Kidney (tissue), 13 donors: ENCODE measurements at regions not wholly inside any gene's neighbourhood (a gene's known extent, or its start where the extent isn't known, plus 50 kb on each side); places are given as distances from the start of the nearest gene placed in this dataset.

Experiments
- DNase-seq, 5 donors: peaks; one replicate each; pipeline ENCODE4 v3.0.0-alpha.2; 2013 to 2020
- FAIRE-seq: peaks from 2 replicates; lab custom pipeline; 2012; peaks lifted over from hg19 to GRCh38; lab: Jason Lieb, UNC
- H3K27ac ChIP-seq, 2 donors: one replicate each; pipeline ENCODE4 v1.7.0; 2013; ENCODE audit warnings: low read depth in 2 of 2, low read length in 2 of 2, inconsistent platforms in 1 of 2
- H3K27me3 ChIP-seq: one replicate; pipeline ENCODE4 v1.7.1; 2013; ENCODE audit warnings: low read length, inconsistent platforms; ENCODE audit not compliant: control insufficient read depth, insufficient read depth
- H3K36me3 ChIP-seq, 3 donors: one replicate each; pipeline versions ENCODE4 v1.7.0 to v1.7.1; 2013; ENCODE audit warnings: low read length in 3 of 3, control low read depth in 1 of 3, inconsistent platforms in 1 of 3; ENCODE audit not compliant: insufficient read depth in 3 of 3, control insufficient read depth in 2 of 3
- H3K4me1 ChIP-seq, 3 donors: one replicate each; pipeline versions ENCODE4 v1.7.0 to v1.7.1; 2013; ENCODE audit warnings: low read length in 3 of 3, inconsistent platforms in 1 of 3, low read depth in 1 of 3; ENCODE audit not compliant: control insufficient read depth in 2 of 3, insufficient read depth in 2 of 3
- H3K4me3 ChIP-seq, 3 donors: one replicate each; pipeline versions ENCODE4 v1.7.0 to v1.8.1; 2013; ENCODE audit warnings: low read length in 3 of 3, control low read depth in 1 of 3, inconsistent platforms in 1 of 3
- H3K9ac ChIP-seq, 3 donors: one replicate each; pipeline versions ENCODE4 v1.7.0 to v1.7.1; 2013; ENCODE audit warnings: low read length in 3 of 3, control low read depth in 1 of 3, inconsistent platforms in 1 of 3
- H3K9me3 ChIP-seq, 3 donors: one replicate each; pipeline versions ENCODE4 v1.7.0 to v1.7.1; 2013; ENCODE audit warnings: low read length in 3 of 3, control low read depth in 1 of 3, inconsistent platforms in 1 of 3; ENCODE audit not compliant: control insufficient read depth in 2 of 3, insufficient read depth in 1 of 3
- CTCF ChIP-seq: IDR thresholded peaks from 3 replicates; pipeline ENCODE4 v1.5.1; 2012; ENCODE audit warnings: mild to moderate bottlenecking, moderate library complexity, borderline replicate concordance; ENCODE audit not compliant: insufficient read depth; ENCODE audit errors: extremely low read depth
- intact Hi-C: fragments of 100-400 bp; cut with DNase I; formaldehyde crosslinking; loops from one replicate; pipeline ENCODE4 v1.11.1; 2022
- donor health status: control.
- donor health status: control.
- donor health status: control.
- donor health status: control.
- donor health status: control.
- donor health status: DM: yes; HTN: yes; CAD: no.
- donor health status: Normal renal cell carcinoma (clear cell type).

GRCh38 chr12:91274916-91275315, 92.3 kb upstream of the DCN start:
- DNase-seq, result peak in 2 of 5 donors; percentile 47 to 79
- FAIRE-seq, result no peak
- Histone ChIP-seq H3K36me3 (no peaks in the 10 kb centered on the region), H3K4me1 (no peaks in the 10 kb centered on the region), H3K27ac (no peak overlapping the region), H3K9ac (no peak overlapping the region), H3K27me3 (no peaks in the 10 kb centered on the region), H3K9me3 (no peaks in the 10 kb centered on the region), H3K4me3 (no peak overlapping the region)
- TF ChIP-seq CTCF, result no peak
- intact Hi-C loops, result no loop called here

GRCh38 chr12:91273560-91273959, 90.9 kb upstream of the DCN start:
- intact Hi-C loops, result no loop called here
- H3K27ac ChIP-seq, result peak overlapping the region in 1 of 2 donors; percentile 8

GRCh38 chr12:91272461-91273063, 89.9 kb upstream of the DCN start:
- no peaks in the 10 kb centered on the region for H3K9me3 ChIP-seq
- H3K27ac ChIP-seq, result peak overlapping the region in 1 of 2 donors; percentile 14
- peak in 3 of 5 donors; percentile 24 to 90 (median 45) for DNase-seq
- H3K4me1 ChIP-seq, result no peaks in the 10 kb centered on the region
- no peak for TF ChIP-seq CTCF
- H3K9ac ChIP-seq, result no peak overlapping the region
- H3K36me3 ChIP-seq, result no peaks in the 10 kb centered on the region
- intact Hi-C loops, result no loop called here
- FAIRE-seq, result no peak
- H3K4me3 ChIP-seq, result no peak overlapping the region
- H3K27me3 ChIP-seq, result no peaks in the 10 kb centered on the region

More at GRCh38 chr12:91273560-91273959, 90.9 kb upstream of the DCN start:
- TF ChIP-seq CTCF, result no peak
- DNase-seq, result no peak
- Histone ChIP-seq H3K4me3 (no peak overlapping the region), H3K9ac (no peak overlapping the region), H3K4me1 (no peaks in the 10 kb centered on the region), H3K9me3 (no peaks in the 10 kb centered on the region), H3K27me3 (no peaks in the 10 kb centered on the region), H3K36me3 (no peaks in the 10 kb centered on the region)
- FAIRE-seq, result no peak

GRCh38 chr12:91271185-91271584, 88.6 kb upstream of the DCN start:
- FAIRE-seq (no peak), DNase-seq (no peak)
- intact Hi-C loops, result no loop called here
- Histone ChIP-seq H3K9me3 (no peaks in the 10 kb centered on the region), H3K27ac (no peak overlapping the region), H3K9ac (no peak overlapping the region), H3K36me3 (no peaks in the 10 kb centered on the region), H3K4me3 (no peak overlapping the region), H3K4me1 (no peaks in the 10 kb centered on the region), H3K27me3 (no peaks in the 10 kb centered on the region)
- no peak for TF ChIP-seq CTCF
